ENCODE measurements at regions not wholly inside any gene's neighbourhood (a gene's known extent, or its start where the extent isn't known, plus 50 kb on each side); places are given as distances from the start of the nearest gene placed in this dataset.

- no peak overlapping the region for H3K14ac ChIP-seq (replicated peaks; ENCODE audit: low read depth, low read length)
- no peak overlapping the region for H2BK5ac ChIP-seq (ENCODE audit: low read depth, low read length, poor library complexity, severe bottlenecking)
- POLR2A ChIA-PET (ENCODE audit: unreplicated experiment): no interaction called here
- H3K4ac ChIP-seq (ENCODE audit: low read depth, low read length): no peak overlapping the region
- intact Hi-C loops (cut with micrococcal nuclease): no loop called here
- dilution Hi-C loops (cut with HindIII; ENCODE audit: low sequenced_read_pairs, unreplicated experiment): no loop called here
- no peak overlapping the region for H3K9ac ChIP-seq (ENCODE audit: low read depth, low read length)
- H3K4me2 ChIP-seq (ENCODE audit: low read depth, low read length): no peak overlapping the region
- no peaks in the 10 kb centered on the region for H3K27me3 ChIP-seq (ENCODE audit: control insufficient read depth, insufficient read depth, low read length)
- no peaks in the 10 kb centered on the region for H4K20me1 ChIP-seq (ENCODE audit: insufficient read depth, low read length)
- 0 out of 4 replicates have a peak overlapping the region, but pooled peaks of 1 of the 2 experiments have one; percentile 17 for H4K8ac ChIP-seq (ENCODE audit: low read depth in 2 of 2, low read length in 2 of 2)
- no peaks in the 10 kb centered on the region for H3K36me3 ChIP-seq (ENCODE audit: control insufficient read depth, insufficient read depth, low read length)
- H3K18ac ChIP-seq (ENCODE audit: low read depth, low read length): no peak overlapping the region
- no peak overlapping the region for H2BK15ac ChIP-seq (ENCODE audit: low read depth, low read length)
- no peaks in the 10 kb centered on the region for H3K79me1 ChIP-seq (ENCODE audit: low read depth in 1 of 2, low read length in 2 of 2)
- no peak overlapping the region for H4K91ac ChIP-seq (ENCODE audit: insufficient read depth, low read depth, low read length)
- H2BK120ac ChIP-seq (ENCODE audit: low read depth, low read length): no peak overlapping the region
- H2BK20ac ChIP-seq (ENCODE audit: low read depth, low read length): no peak overlapping the region
- H3K4me3 ChIP-seq (ENCODE audit: insufficient read depth, low read depth, low read length): no peak overlapping the region
- DNase-seq: peak; percentile 12
- in situ Hi-C loops (cut with MboI; ENCODE audit: low sequenced_read_pairs): no loop called here
- no peak overlapping the region for H2AK9ac ChIP-seq (replicated peaks; ENCODE audit: low read depth, low read length, poor library complexity)
- no peak overlapping the region for H2AK5ac ChIP-seq (ENCODE audit: low read depth, low read length)
- H3K23ac ChIP-seq (ENCODE audit: low read depth, low read length): no peak overlapping the region
- H3K9me1 ChIP-seq (ENCODE audit: insufficient read depth, low read length): no peaks in the 10 kb centered on the region
- H3K4me1 ChIP-seq (ENCODE audit: control insufficient read depth, insufficient read depth, low read length): peaks cover 2% of the 10 kb centered on the region; the same call in 1 of the 2 replicates
- H3K9me3 ChIP-seq (ENCODE audit: control insufficient read depth, insufficient read depth, low read length): no peaks in the 10 kb centered on the region
- no peak overlapping the region for H3K27ac ChIP-seq (ENCODE audit: insufficient read depth, low read length)
- H2AFZ ChIP-seq (replicated peaks; ENCODE audit: low read length, poor library complexity): peak overlapping the region; percentile 55
- WGBS, 2 experiments (ENCODE audit: extremely low coverage in 2 of 2, insufficient read length in 1 of 2): no CpG with 5 or more reads among the region's 11 CpGs
- TF ChIP-seq ELK1 (IDR thresholded peaks at IDR 0.05; ENCODE audit: borderline replicate concordance, low read depth, low read length) (no peak), CHD1 (IDR thresholded peaks at IDR 0.05; ENCODE audit: low read depth, low read length) (no peak), MAZ (IDR thresholded peaks at IDR 0.05; ENCODE audit: borderline replicate concordance, low read depth, low read length) (no peak), NFE2L2 (IDR thresholded peaks at IDR 0.05; ENCODE audit: low read depth, low read length) (no peak), CEBPB (IDR thresholded peaks at IDR 0.05; ENCODE audit: low read depth, low read length) (no peak), FOS (IDR thresholded peaks at IDR 0.05; ENCODE audit: low read depth, low read length) (no peak), MXI1 (IDR thresholded peaks at IDR 0.05; ENCODE audit: borderline replicate concordance, low read depth, low read length) (no peak), MAFK (IDR thresholded peaks at IDR 0.05; ENCODE audit: low read depth, low read length) (no peak), RFX5 (IDR thresholded peaks at IDR 0.05; ENCODE audit: low read depth, low read length) (no peak), BHLHE40 (IDR thresholded peaks at IDR 0.05; ENCODE audit: low read depth, low read length) (no peak), POLR2A (IDR thresholded peaks at IDR 0.05; ENCODE audit: low read depth, low read length) (no peak), RAD21 (IDR thresholded peaks at IDR 0.05; ENCODE audit: low read length) (peak; percentile 33; the same call in 1 of the 2 replicates), SMC3 (IDR thresholded peaks at IDR 0.05; ENCODE audit: low read depth, low read length) (peak; percentile 27), RCOR1 (IDR thresholded peaks at IDR 0.05; ENCODE audit: insufficient replicate concordance, low read length) (no peak)
- TF ChIP-seq, protein P1, sequence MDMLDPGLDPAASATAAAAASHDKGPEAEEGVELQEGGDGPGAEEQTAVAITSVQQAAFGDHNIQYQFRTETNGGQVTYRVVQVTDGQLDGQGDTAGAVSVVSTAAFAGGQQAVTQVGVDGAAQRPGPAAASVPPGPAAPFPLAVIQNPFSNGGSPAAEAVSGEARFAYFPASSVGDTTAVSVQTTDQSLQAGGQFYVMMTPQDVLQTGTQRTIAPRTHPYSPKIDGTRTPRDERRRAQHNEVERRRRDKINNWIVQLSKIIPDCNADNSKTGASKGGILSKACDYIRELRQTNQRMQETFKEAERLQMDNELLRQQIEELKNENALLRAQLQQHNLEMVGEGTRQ (IDR thresholded peaks at IDR 0.05; ENCODE audit: low read depth, low read length): no peak
- TF ChIP-seq, protein P2, sequence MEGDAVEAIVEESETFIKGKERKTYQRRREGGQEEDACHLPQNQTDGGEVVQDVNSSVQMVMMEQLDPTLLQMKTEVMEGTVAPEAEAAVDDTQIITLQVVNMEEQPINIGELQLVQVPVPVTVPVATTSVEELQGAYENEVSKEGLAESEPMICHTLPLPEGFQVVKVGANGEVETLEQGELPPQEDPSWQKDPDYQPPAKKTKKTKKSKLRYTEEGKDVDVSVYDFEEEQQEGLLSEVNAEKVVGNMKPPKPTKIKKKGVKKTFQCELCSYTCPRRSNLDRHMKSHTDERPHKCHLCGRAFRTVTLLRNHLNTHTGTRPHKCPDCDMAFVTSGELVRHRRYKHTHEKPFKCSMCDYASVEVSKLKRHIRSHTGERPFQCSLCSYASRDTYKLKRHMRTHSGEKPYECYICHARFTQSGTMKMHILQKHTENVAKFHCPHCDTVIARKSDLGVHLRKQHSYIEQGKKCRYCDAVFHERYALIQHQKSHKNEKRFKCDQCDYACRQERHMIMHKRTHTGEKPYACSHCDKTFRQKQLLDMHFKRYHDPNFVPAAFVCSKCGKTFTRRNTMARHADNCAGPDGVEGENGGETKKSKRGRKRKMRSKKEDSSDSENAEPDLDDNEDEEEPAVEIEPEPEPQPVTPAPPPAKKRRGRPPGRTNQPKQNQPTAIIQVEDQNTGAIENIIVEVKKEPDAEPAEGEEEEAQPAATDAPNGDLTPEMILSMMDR (conservative IDR thresholded peaks at IDR 0.05; ENCODE audit: low read depth, low read length): peak; percentile 47
- no TSS peak for BruUV-seq (replicated peaks)
- no peak overlapping the region for H4K5ac ChIP-seq (ENCODE audit: low read depth, low read length)
- CTCF ChIA-PET: interaction anchor here (0.6 kb wide), 1 partner anchor 33 kb away, joined by 3 read pairs; no protein-coding TSS in a partner anchor
- no peak overlapping the region for H3K56ac ChIP-seq (ENCODE audit: extremely low read depth, insufficient read depth, low read length)
- no peak for ATAC-seq (ENCODE audit: low read depth)
Measured at GRCh38 chr13:105410602-105411001, 1124.9 kb downstream of the EFNB2 start.

Measured in IMR-90 (cell line).